ENCODE measurements at regions not wholly inside any gene's neighbourhood (a gene's known extent, or its start where the extent isn't known, plus 50 kb on each side); places are given as distances from the start of the nearest gene placed in this dataset.
"Not testable (repeated sequence)": the region's sequence is repeated elsewhere in the genome, so short reads cannot be mapped to it uniquely, and the experiment has no call there.

DNA sequence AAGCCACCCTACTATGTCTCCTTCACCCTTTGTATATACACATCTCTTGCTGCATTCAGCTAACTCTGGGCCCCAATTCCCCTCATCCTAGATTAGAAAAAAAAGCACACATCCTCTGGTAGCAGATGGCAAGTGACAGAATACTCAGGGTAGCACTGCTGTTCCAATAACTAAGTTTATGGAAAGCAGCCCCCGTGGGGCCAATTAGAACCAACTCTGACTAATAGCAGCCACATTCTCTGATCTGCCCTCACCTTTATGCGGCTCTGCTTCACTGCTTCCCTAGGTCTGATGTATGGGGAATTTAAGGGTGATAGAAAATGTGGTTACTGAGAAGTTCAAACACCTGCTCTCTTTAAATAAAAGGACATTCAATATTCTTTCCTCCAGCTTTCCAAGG, 74.9 kb upstream of the SETMAR start:
- DNase-seq = no peak

DNA sequence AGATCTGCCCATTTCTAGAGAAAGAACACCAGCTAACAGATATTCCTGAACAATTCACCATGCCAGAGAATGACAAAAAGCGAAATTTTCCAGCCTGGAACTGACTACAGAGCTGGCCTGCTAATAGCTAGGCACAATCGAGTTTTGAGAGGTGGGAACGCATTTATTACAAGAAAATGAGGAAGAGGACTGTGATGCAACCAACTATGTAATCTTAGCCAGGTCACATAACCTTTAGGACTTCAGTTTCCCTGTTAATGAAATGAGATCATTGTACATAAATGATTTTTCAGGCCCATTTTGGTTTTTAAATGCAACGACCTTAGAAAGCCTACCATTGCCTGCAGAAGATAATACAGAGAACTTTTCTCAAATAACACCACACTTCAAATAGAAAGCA, 72.1 kb upstream of the SETMAR start:
- no peak for DNase-seq

DNA sequence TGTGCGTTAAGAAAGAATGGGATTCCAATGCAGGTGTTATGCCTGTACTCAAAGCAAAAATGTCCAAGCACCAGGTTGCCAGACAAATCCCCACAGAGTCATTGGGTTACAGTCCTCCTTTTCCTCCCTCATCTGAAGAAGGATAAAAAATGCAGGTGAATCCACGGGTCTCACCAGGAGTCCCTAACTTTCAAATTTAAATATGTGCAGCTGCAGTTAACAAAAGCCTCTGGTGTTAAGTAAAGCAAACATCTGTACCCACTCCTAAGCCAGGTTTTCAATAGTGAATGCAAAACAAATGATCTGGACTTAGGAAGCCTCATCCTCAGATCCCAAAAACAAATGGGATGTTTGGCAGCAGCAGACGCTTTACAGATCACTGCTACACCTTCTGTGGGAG, 70.4 kb upstream of the SETMAR start:
- DNase-seq = no peak

DNA sequence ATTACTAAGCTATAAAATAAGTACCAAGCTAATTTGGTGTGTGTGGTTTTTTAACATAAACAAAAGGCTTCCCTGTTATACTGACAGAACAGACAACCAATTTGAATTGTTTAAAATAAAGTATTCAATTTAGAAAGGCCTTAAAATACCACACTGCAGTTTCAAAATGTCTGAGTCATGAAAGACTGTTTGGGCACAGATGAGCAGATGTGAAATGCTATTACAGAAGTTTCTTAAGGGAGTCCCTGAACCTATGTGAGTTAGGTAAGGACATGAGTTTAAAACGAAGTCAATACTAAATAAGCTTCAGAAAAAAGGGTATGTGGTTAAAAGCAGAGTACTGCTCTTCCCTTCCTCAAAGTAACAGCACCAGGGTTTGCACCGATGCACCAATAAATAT, 69.7 kb upstream of the SETMAR start:
- no peak for DNase-seq

DNA sequence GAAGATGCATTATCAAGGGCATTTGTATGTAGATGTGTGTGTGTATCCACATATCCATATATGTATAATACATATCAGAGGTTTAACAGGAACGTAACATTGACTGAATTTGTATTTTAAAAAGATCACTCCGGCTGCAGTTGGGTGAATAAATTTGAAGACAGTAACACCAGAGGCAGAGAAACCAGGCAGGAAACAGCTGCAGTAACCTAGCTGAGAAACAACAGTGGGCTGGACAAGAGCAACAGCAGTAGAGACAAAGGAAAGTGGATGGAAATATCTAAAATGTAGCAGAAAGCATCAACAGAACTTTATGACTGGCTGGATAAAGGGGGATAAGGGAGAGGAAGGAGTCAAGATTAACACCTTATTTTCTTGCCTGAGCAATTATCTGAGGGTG, 68.3 kb upstream of the SETMAR start:
- DNase-seq = no peak

DNA sequence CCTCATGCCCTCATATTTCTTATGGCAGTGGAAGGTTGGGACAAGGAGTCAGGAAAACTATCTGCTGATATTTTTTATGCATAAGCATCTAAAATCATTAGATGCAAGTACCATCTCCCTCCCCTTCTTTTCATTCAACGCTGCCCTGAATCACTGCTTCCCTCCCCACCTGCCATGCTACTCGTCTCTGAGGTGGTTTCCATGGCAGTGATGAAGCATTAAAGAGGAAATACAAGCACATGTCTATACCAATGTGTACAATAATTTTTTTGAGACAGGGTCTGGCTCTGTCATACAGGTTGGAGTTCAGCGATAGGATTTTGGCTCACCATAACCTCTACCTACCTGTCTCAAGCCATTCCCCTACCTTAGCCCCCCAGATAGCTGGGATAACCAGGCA, 67.5 kb upstream of the SETMAR start:
- no peak for DNase-seq

DNA sequence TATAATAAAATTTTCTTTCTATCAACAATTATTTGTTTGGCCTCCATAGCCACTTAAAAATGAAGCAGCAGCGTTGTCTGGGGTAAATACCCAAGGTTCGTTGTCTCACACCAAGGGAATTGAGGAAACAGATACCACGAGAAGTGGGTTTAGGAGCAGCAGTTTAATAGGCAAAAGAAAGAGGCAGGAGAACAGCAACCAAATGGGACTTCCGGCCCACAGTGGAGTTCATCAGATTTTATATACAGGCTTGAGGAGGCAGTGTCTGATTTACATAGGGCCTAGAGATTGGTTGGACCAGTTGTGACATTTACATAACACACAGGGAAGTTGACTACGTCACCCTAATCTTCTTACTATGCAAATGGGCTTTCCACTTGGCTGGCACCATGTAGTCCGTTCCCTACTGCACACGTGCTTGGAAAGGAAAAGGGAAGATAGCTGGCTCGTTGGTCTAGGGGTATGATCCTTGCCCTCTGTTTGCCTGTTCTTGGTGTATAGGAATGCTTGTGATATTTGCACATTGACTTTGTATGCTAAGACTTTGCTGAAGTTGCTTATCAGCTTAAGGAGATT, 61.5 kb upstream of the SETMAR start:
- DNase-seq = no peak

DNA sequence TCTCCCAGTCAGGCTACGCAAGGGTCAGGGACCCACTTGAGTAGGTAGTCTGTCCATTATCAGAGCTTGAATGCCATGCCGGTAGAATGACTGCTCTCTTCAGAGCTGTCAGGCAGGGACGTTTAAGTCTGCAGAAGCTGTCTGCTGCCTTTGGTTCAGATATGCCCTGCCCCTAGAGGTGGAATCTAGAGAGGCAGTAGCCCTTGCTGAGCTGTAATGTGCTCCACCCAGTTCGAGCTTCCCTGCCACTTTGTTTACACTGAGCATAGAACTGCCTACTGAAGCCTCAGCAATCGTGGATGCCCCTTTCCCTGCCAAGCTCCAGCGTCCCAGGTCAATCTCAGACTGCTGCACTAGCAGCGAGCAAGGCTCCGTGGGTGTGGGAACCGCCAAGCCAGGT, 57.5 kb upstream of the SETMAR start:
- DNase-seq = no peak

DNA sequence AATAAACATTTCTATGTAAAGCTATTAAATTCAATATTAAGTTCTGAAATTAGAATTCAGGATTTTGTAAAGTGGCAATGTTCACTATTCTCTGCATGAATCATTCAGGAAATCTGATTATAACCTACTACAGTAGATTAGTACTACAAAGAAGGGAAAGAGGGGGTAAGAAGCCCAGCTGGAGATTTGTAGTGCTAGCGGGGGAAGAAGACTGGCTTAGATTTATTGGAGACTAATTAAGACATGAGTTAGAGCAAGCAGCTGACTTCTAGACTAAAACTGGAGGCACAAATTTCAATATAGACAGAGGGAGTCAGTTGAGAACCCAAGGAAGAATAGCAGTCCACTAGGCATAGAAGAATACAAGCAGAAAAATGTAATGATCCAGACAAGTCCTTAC, 55.8 kb upstream of the SETMAR start:
- DNase-seq = no peak

DNA sequence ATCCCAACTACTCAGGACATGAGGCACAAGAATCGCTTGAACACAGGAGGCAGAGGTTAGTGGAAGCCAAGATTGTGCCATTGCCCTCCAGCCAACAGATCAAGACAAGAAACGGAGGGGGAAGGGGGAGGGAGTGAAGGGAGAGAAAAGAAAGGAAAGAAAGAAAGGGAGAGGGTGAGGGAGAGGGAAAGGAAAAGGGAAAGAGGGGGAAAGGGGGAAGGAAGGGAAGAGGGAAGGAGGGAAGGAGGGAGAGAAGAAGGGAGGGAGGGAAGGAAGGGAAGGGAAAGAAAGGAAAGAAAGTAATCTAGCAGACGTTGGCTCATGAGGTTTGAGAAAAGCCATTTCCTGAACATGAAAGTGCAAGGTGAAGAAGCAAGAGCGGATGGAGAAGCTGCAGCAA, 53.1 kb upstream of the SETMAR start:
- DNase-seq = no peak

DNA sequence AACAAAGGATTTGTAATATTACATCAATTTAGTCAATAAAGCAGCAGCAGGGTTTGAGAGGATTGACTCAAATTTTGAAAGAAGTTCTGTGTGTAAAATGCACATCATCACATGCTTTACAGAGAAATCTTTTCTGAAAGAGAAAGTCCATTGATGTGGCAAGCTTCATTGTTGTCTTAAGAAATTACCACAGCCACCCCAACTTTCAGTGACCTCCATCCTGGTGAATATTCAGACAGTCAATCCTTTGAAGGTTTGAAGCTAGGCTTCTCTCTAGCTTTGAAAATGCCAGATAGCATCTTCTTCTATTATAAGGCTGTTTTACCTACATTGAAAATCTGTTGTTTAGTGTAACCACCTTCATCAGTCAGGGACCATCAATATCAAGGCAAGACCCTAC, 51.8 kb upstream of the SETMAR start:
- no peak for DNase-seq

DNA sequence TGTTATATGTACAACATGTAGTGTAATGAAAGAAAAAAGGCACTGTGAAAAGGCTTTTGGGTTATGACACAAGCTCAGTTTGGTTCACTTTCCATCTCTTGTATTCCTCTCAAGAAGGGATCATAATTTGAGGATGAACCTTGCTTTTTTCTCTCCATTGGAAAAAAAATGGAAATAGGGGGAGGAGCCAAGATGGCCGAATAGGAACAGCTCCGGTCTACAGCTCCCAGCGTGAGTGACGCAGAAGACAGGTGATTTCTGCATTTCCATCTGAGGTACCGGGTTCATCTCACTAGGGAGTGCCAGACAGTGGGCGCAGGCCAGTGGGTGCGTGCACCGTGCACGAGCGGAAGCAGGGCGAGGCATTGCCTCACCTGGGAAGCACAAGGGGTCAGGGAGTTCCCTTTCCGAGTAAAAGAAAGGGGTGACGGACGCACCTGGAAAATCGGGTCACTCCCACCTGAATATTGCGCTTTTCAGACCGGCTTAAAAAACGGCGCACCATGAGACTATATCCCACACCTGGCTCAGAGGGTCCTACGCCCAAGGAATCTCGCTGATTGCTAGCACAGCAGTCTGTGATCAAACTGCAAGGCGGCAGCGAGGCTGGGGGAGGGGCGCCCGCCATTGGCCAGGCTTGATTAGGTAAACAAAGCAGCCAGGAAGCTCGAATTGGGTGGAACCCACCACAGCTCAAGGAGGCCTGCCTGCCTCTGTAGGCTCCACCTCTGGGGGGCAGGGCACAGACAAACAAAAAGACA, 49.9 kb upstream of the SETMAR start:
- not testable (repeated sequence) for DNase-seq
